OCI-LY7 (cell line): ENCODE measurements at regions not wholly inside any gene's neighbourhood (a gene's known extent, or its start where the extent isn't known, plus 50 kb on each side); places are given as distances from the start of the nearest gene placed in this dataset.

Experiments
- BruUV-seq: library from RNA; stranded (reverse); fragments of 400-500 nt; replicated peaks from 2 replicates; lab custom pipeline; 2021; lab: Mats Ljungman, UMichigan
- CTCF ChIA-PET: fragments of 300-600 bp; sonication (Branson Sonifier 250); formaldehyde crosslinking; loops from one replicate; lab custom pipeline; 2022; ENCODE audit warnings: antibody characterized with exemption; ENCODE audit not compliant: unreplicated experiment; lab: Charles Lee
- POLR2A ChIA-PET: fragments of 300-600 bp; sonication (Branson Sonifier 250); formaldehyde crosslinking; loops from one replicate; lab custom pipeline; 2022; ENCODE audit warnings: antibody characterized with exemption; lab: Charles Lee
- DNase-seq: peaks from one replicate; pipeline ENCODE4 v3.0.0-alpha.2; 2015; ENCODE audit warnings: low spot score
- H2AFZ ChIP-seq: fragments of 200-600 bp; sonication (generic), shearing (Covaris generic); 2 replicates; pipeline ENCODE4 v1.6.1; 2014; ENCODE audit warnings: mild to moderate bottlenecking, antibody characterized with exemption, low read length, moderate library complexity
- H3K27ac ChIP-seq: fragments of 200-600 bp; sonication (generic); 2 replicates; pipeline ENCODE4 v1.5.1; 2014; ENCODE audit warnings: mixed run types, low read depth, mild to moderate bottlenecking, moderate library complexity, low read length, inconsistent platforms; ENCODE audit not compliant: poor library complexity, severe bottlenecking
- H3K36me3 ChIP-seq: fragments of 200-600 bp; sonication (generic); 2 replicates; pipeline ENCODE4 v1.6.1; 2014; ENCODE audit warnings: mild to moderate bottlenecking, antibody characterized with exemption, low read length, moderate library complexity, mixed read lengths; ENCODE audit not compliant: insufficient read depth
- H3K4me1 ChIP-seq: fragments of 200-600 bp; sonication (generic); 2 replicates; pipeline ENCODE4 v1.5.1; 2014; ENCODE audit warnings: mild to moderate bottlenecking, low read length; ENCODE audit not compliant: insufficient read depth, poor library complexity, severe bottlenecking
- H3K4me2 ChIP-seq: fragments of 200-600 bp; sonication (generic); 2 replicates; pipeline ENCODE4 v1.6.1; 2014; ENCODE audit warnings: mild to moderate bottlenecking, low read length
- H3K4me3 ChIP-seq: fragments of 200-600 bp; sonication (generic); 2 replicates; pipeline ENCODE4 v1.5.1; 2014; ENCODE audit warnings: mild to moderate bottlenecking, low read depth, low read length; ENCODE audit not compliant: poor library complexity, severe bottlenecking
- H3K79me2 ChIP-seq: fragments of 200-600 bp; sonication (generic); 2 replicates; pipeline ENCODE4 v1.6.1; 2016; ENCODE audit warnings: low read depth, mild to moderate bottlenecking, low read length, moderate library complexity, mixed read lengths; ENCODE audit not compliant: insufficient read depth
- H3K9me2 ChIP-seq: fragments of 200-600 bp; sonication (generic); 2 replicates; pipeline ENCODE4 v1.6.1; 2016; ENCODE audit warnings: mild to moderate bottlenecking, low read length, mixed read lengths; ENCODE audit not compliant: insufficient read depth
- H3K9me3 ChIP-seq: fragments of 200-600 bp; sonication (generic); 2 replicates; pipeline ENCODE4 v1.6.1; 2014; ENCODE audit warnings: mild to moderate bottlenecking, mixed run types, low read length, mixed read lengths
- H4K20me1 ChIP-seq: fragments of 200-600 bp; sonication (generic); 2 replicates; pipeline ENCODE4 v1.6.1; 2014; ENCODE audit warnings: mild to moderate bottlenecking, antibody characterized with exemption, low read length, moderate library complexity, mixed read lengths; ENCODE audit not compliant: insufficient read depth
- EZH2phosphoT487 ChIP-seq: fragments of 200-600 bp; sonication (generic); IDR thresholded peaks from 2 replicates; pipeline ENCODE4 v1.6.1; 2018; ENCODE audit warnings: low read depth, borderline replicate concordance, mild to moderate bottlenecking, mixed run types, antibody characterized with exemption, low read length, moderate library complexity, mixed read lengths
- intact Hi-C: fragments of 100-400 bp; cut with micrococcal nuclease; formaldehyde crosslinking; loops from one replicate; pipeline ENCODE4 v1.10.0; 2022; ENCODE audit not compliant: unreplicated experiment
- TF ChIP-seq, protein P1 (sequence below): fragments of 200-600 bp; sonication (generic); conservative IDR thresholded peaks from 2 replicates; pipeline ENCODE4 v1.5.1; 2014; ENCODE audit warnings: mild to moderate bottlenecking, antibody characterized with exemption, low read length, moderate library complexity, mixed read lengths

DNA sequence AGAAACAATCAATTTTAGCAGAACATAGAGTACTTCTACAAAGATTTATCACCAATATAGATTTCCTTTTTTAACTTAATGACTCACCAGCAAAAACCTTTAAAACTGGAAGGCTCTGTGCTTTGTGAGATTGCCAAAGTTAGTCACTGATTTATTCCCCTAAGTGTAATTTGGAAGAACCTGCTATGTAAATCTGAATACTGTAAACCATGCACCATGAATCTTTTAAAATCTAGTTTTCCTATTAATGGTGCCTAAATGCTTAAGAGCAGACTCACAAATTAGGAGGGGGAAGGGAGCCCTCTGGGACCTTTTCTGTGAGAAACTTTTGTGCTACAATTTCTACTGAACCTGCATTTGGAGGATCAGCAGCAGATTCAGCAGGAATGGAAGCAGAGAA, 57.8 kb upstream of the PNRC1 start:
- POLR2A ChIA-PET: no interaction called here
- BruUV-seq: no TSS peak

DNA sequence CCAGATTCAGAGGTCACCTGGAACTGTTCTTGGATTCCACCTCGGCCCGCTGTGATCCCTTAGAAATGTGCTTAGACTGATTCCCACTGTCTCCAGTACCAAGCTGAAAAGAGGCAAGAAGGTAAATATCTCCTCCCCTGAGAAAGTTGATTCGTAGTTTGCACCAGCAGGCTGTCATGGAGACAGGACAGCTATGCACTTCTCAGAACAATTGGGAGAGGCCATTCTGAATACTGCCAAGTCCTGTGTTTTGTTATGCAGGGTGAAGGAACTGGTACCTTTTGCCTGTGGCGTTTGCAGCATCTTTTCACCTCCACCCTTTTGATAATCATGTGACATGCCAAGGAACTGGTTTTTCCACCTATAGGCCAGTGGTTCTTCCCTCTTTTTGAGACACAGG, 58.2 kb upstream of the RNGTT start:
- no peak overlapping the region for H3K4me3 ChIP-seq
- no peaks in the 10 kb centered on the region for H3K9me2 ChIP-seq
- H3K36me3 ChIP-seq: no peaks in the 10 kb centered on the region
- no peak overlapping the region for H2AFZ ChIP-seq
- ChIA-PET CTCF (no interaction called here), POLR2A (interaction anchor here (1.0 kb wide), 1 partner anchor 11 kb away, joined by 4 read pairs; no protein-coding TSS in a partner anchor)
- no peaks in the 10 kb centered on the region for H3K9me3 ChIP-seq
- DNase-seq: no peak
- H3K4me2 ChIP-seq: no peak overlapping the region
- BruUV-seq: no TSS peak
- intact Hi-C loops: no loop called here
- no peak for TF ChIP-seq EZH2phosphoT487
- TF ChIP-seq, protein P1, sequence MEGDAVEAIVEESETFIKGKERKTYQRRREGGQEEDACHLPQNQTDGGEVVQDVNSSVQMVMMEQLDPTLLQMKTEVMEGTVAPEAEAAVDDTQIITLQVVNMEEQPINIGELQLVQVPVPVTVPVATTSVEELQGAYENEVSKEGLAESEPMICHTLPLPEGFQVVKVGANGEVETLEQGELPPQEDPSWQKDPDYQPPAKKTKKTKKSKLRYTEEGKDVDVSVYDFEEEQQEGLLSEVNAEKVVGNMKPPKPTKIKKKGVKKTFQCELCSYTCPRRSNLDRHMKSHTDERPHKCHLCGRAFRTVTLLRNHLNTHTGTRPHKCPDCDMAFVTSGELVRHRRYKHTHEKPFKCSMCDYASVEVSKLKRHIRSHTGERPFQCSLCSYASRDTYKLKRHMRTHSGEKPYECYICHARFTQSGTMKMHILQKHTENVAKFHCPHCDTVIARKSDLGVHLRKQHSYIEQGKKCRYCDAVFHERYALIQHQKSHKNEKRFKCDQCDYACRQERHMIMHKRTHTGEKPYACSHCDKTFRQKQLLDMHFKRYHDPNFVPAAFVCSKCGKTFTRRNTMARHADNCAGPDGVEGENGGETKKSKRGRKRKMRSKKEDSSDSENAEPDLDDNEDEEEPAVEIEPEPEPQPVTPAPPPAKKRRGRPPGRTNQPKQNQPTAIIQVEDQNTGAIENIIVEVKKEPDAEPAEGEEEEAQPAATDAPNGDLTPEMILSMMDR: no peak
- no peaks in the 10 kb centered on the region for H3K79me2 ChIP-seq
- H3K27ac ChIP-seq: no peak overlapping the region
- H4K20me1 ChIP-seq: no peaks in the 10 kb centered on the region
- no peaks in the 10 kb centered on the region for H3K4me1 ChIP-seq

More for the DNA sequence above, 57.8 kb upstream of the PNRC1 start:
- Histone ChIP-seq H2AFZ (no peak overlapping the region), H3K27ac (no peak overlapping the region), H4K20me1 (no peaks in the 10 kb centered on the region), H3K4me3 (no peak overlapping the region), H3K36me3 (no peaks in the 10 kb centered on the region), H3K9me3 (no peaks in the 10 kb centered on the region), H3K79me2 (no peaks in the 10 kb centered on the region), H3K4me2 (no peak overlapping the region), H3K9me2 (no peaks in the 10 kb centered on the region), H3K4me1 (no peaks in the 10 kb centered on the region)
- TF ChIP-seq, protein P1: no peak
- no peak for TF ChIP-seq EZH2phosphoT487
- no peak for DNase-seq
- CTCF ChIA-PET: no interaction called here
- intact Hi-C loops: no loop called here

DNA sequence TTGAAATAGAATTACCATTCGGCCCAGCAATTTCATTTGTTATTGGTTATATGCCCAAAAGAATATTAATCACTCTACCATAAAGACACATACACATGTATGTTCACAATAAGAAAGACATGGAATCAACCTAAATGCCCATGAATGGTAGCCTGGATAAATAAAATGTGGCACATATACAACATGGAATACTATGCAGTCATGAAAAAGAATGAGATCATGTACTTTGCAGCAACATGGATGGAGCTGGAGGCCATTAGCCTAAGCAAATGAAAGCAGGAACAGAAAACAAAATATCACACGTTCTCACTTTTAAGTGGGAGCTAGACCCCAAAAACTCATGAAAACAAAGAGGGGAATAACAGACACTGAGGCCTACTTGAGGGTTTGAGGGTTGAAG, 52.6 kb upstream of the RNGTT start:
- Histone ChIP-seq H3K27ac (no peak overlapping the region), H2AFZ (no peak overlapping the region), H3K9me3 (no peaks in the 10 kb centered on the region), H3K79me2 (no peaks in the 10 kb centered on the region), H4K20me1 (no peaks in the 10 kb centered on the region), H3K4me1 (no peaks in the 10 kb centered on the region), H3K4me3 (no peak overlapping the region), H3K9me2 (no peaks in the 10 kb centered on the region), H3K4me2 (no peak overlapping the region), H3K36me3 (no peaks in the 10 kb centered on the region)
- BruUV-seq: no TSS peak
- ChIA-PET CTCF (no interaction called here), POLR2A (interaction anchor here (0.6 to 0.7 kb wide), 2 partner anchors 17 to 20 kb away, joined by 3 read pairs; no protein-coding TSS in a partner anchor)
- intact Hi-C loops: no loop called here
- no peak for DNase-seq
- TF ChIP-seq, protein P1: no peak
- TF ChIP-seq EZH2phosphoT487: no peak
